Right lobe of liver (tissue), 6 donors: ENCODE measurements at regions not wholly inside any gene's neighbourhood (a gene's known extent, or its start where the extent isn't known, plus 50 kb on each side); places are given as distances from the start of the nearest gene placed in this dataset.

Experiments
- ATAC-seq, 4 donors: fragments of 200-7000 bp; cut with Tn5 transposase; one replicate each; pipeline ENCODE4 v1.9.1; 2020; ENCODE audit warnings: mild to moderate bottlenecking in 4 of 4, moderate library complexity in 4 of 4
- DNase-seq, 3 donors: peaks; one replicate each; pipeline ENCODE4 v3.0.0-alpha.2; 2020
- H3K27ac ChIP-seq, 3 donors: fragments of 200-600 bp; one replicate each; pipeline ENCODE4 v1.8.0; 2022
- H3K27me3 ChIP-seq, 2 donors: fragments of 200-600 bp; one replicate each; pipeline ENCODE4 v1.8.0; 2022
- H3K36me3 ChIP-seq, 4 donors: fragments of 200-600 bp; sonication (generic) in 1 of 4; one replicate each; pipeline versions ENCODE4 v1.5.1 to v1.8.0; 2017 to 2022; ENCODE audit warnings: control low read depth in 1 of 4
- H3K4me1 ChIP-seq, 4 donors: fragments of 200-600 bp; sonication (generic) in 1 of 4; one replicate each; pipeline versions ENCODE4 v1.5.1 to v1.8.0; 2017 to 2022; ENCODE audit warnings: control low read depth in 1 of 4
- H3K4me3 ChIP-seq, 3 donors: fragments of 200-600 bp; one replicate each; pipeline ENCODE4 v1.8.0; 2022
- H3K9me3 ChIP-seq, 4 donors: fragments of 200-600 bp; sonication (generic) in 1 of 4; one replicate each; pipeline versions ENCODE4 v1.5.1 to v1.8.0; 2017 to 2022; ENCODE audit warnings: control low read depth in 1 of 4
- CTCF ChIP-seq, 4 donors: fragments of 200-600 bp in 3 of 4; fragments of 450-650 bp in 1 of 4; IDR thresholded peaks; one replicate each; pipeline versions ENCODE4 v1.5.1 to v1.8.0; 2016 to 2022; ENCODE audit warnings: antibody characterized with exemption in 4 of 4, mild to moderate bottlenecking in 2 of 4
- POLR2A ChIP-seq: fragments of 450-650 bp; IDR thresholded peaks from one replicate; pipeline ENCODE4 v1.6.1; 2017; ENCODE audit warnings: antibody characterized with exemption, mild to moderate bottlenecking
- WGBS: methylation state at CpG from one replicate; pipeline ENCODE4 v1.1.6; 2018; ENCODE audit warnings: low coverage, low lambda C conversion rate; ENCODE audit not compliant: insufficient coverage; ENCODE audit errors: missing lambda C conversion rate; 5-methylcytosine and 5-hydroxymethylcytosine counted together
- intact Hi-C, 2 donors: fragments of 100-400 bp; cut with DNase I; formaldehyde crosslinking; loops; one replicate each; pipeline versions ENCODE4 v1.11.2 to v1.14.1; 2022
- donor health status: DM: no; HTN: yes; CAD: no.
- donor health status: DM: no; HTN: no; CAD: no.
- donor health status: DM: no; HTN: no; CAD: no.
- donor health status: DM: no; HTN: yes; CAD: no.
- donor health status: DM: no; HTN: yes; CAD: no.

- H3K9me3 ChIP-seq, result no peaks in the 10 kb centered on the region
- ATAC-seq (no peak), DNase-seq (no peak)
- TF ChIP-seq POLR2A (no peak), CTCF (IDR thresholded peaks at IDR 0.05) (no peak)
- H3K27ac ChIP-seq, result no peak overlapping the region
- no peaks in the 10 kb centered on the region for H3K4me1 ChIP-seq
- no peak overlapping the region for H3K4me3 ChIP-seq
- WGBS, result 28% methylated on average over 3 of the region's 3 CpGs
- intact Hi-C loops, result no loop called here
- H3K27me3 ChIP-seq, result no peaks in the 10 kb centered on the region
- no peaks in the 10 kb centered on the region for H3K36me3 ChIP-seq
Measured at GRCh38 chr4:18403327-18403726, 381.8 kb upstream of the LCORL start.

DNA sequence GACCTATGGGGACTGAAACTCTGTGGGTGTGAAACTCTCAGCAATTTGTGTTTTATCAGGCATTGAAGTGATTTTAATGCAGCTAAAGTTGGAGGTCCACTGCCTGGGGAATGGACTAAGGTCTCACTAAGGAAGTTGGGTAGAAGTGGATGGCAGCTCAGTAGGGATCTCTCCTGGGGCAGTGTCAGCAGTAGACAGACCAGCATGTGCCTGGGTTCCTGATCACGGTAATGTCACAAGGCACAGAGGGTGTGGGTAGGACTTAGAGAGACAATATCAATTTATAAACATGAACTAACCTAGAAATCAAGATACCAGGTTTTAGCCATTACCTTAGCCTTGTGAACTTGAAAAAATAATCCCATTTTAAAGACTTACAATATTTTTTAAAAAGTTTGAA lies 380.3 kb upstream of the LCORL start:
- TF ChIP-seq POLR2A (no peak), CTCF (IDR thresholded peaks at IDR 0.05) (no peak)
- H3K4me3 ChIP-seq, result no peak overlapping the region
- H3K36me3 ChIP-seq, result no peaks in the 10 kb centered on the region
- no peak for DNase-seq
- no peaks in the 10 kb centered on the region for H3K9me3 ChIP-seq
- no peak for ATAC-seq
- no peak overlapping the region for H3K27ac ChIP-seq
- no peaks in the 10 kb centered on the region for H3K4me1 ChIP-seq
- WGBS, result 60% methylated on average over 1 of the region's 1 CpG
- intact Hi-C loops, result no loop called here
- H3K27me3 ChIP-seq, result no peaks in the 10 kb centered on the region

DNA sequence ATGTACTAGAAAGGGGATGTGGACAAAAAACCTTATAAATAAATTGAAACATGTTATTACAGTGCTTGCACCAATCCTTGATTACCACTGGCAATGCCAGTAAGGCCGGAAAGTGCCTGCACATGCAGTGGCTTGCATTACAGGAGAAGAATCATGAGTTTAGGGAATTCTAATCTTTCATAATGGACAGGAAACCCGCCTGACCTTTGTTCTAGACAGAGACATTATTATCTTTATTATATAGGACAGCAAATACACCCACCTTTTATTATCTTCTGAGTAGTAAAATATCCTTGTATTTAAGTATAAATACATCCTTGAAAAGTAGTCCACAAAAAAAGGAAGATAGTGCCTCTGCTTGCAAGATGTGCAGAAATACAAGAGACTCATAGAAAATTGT lies 379.9 kb upstream of the LCORL start:
- H3K27ac ChIP-seq, result no peak overlapping the region
- H3K36me3 ChIP-seq, result no peaks in the 10 kb centered on the region
- H3K27me3 ChIP-seq, result no peaks in the 10 kb centered on the region
- TF ChIP-seq CTCF (IDR thresholded peaks at IDR 0.05), result no peak
- no peak for TF ChIP-seq POLR2A
- H3K4me1 ChIP-seq, result no peaks in the 10 kb centered on the region
- ATAC-seq (no peak), DNase-seq (no peak)
- H3K4me3 ChIP-seq, result no peak overlapping the region
- intact Hi-C loops, result no loop called here
- WGBS, result 57% methylated on average over 2 of the region's 2 CpGs
- H3K9me3 ChIP-seq, result no peaks in the 10 kb centered on the region

GRCh38 chr4:18398661-18399060 lies 377.1 kb upstream of the LCORL start:
- TF ChIP-seq CTCF (IDR thresholded peaks at IDR 0.05) (no peak), POLR2A (no peak)
- ATAC-seq (no peak), DNase-seq (no peak)
- Histone ChIP-seq H3K4me3 (no peak overlapping the region), H3K36me3 (no peaks in the 10 kb centered on the region), H3K27me3 (no peaks in the 10 kb centered on the region), H3K27ac (no peak overlapping the region), H3K4me1 (no peaks in the 10 kb centered on the region), H3K9me3 (no peaks in the 10 kb centered on the region)
- 33% methylated on average over 5 of the region's 5 CpGs for WGBS
- intact Hi-C loops, result no loop called here

GRCh38 chr4:18397681-18398390 lies 376.3 kb upstream of the LCORL start:
- intact Hi-C loops, result no loop called here
- ATAC-seq (no peak), DNase-seq (no peak)
- no peak for TF ChIP-seq CTCF (IDR thresholded peaks at IDR 0.05)
- TF ChIP-seq POLR2A, result no peak
- Histone ChIP-seq H3K4me3 (no peak overlapping the region), H3K27me3 (no peaks in the 10 kb centered on the region), H3K36me3 (no peaks in the 10 kb centered on the region), H3K9me3 (no peaks in the 10 kb centered on the region), H3K27ac (no peak overlapping the region), H3K4me1 (no peaks in the 10 kb centered on the region)
- WGBS, result 54% methylated on average over 5 of the region's 5 CpGs
